GM23248 (cell line): ENCODE measurements at regions not wholly inside any gene's neighbourhood (a gene's known extent, or its start where the extent isn't known, plus 50 kb on each side); places are given as distances from the start of the nearest gene placed in this dataset.

Source experiments
- EZH2 ChIP-seq: fragments of 200-600 bp; sonication (generic); IDR thresholded peaks from 2 replicates; pipeline ENCODE4 v1.6.1; 2018; ENCODE audit warnings: antibody characterized with exemption, mild to moderate bottlenecking; ENCODE audit not compliant: insufficient read depth, poor library complexity, severe bottlenecking
- EZH2phosphoT487 ChIP-seq: fragments of 200-600 bp; sonication (generic); IDR thresholded peaks from 2 replicates; pipeline ENCODE4 v1.6.1; 2018; ENCODE audit warnings: antibody characterized with exemption, moderate library complexity, mild to moderate bottlenecking, low read depth; ENCODE audit not compliant: insufficient read depth

GRCh38 chr14:60349663-60350365 lies 100.8 kb downstream of the PPM1A start:
- TF ChIP-seq EZH2 (no peak), EZH2phosphoT487 (no peak)
